SK-N-SH treated with all-trans-retinoic acid at 6 μM for 48 hours (cell line): ENCODE measurements at regions not wholly inside any gene's neighbourhood (a gene's known extent, or its start where the extent isn't known, plus 50 kb on each side); places are given as distances from the start of the nearest gene placed in this dataset.

ENCODE experiments used
- PATZ1 ChIP-seq: fragments of 250-450 bp; sonication (Bioruptor Pico); IDR thresholded peaks from 2 replicates; pipeline ENCODE4 v1.8.0; 2020; ENCODE audit warnings: mild to moderate bottlenecking, moderate library complexity, borderline replicate concordance
- RARB ChIP-seq: fragments of 250-450 bp; sonication (Bioruptor Pico); IDR thresholded peaks from 2 replicates; pipeline ENCODE4 v1.8.0; 2021; ENCODE audit warnings: mild to moderate bottlenecking, moderate library complexity
- TCF4 ChIP-seq: fragments of 250-450 bp; sonication (Bioruptor Pico); IDR thresholded peaks from 2 replicates; pipeline ENCODE4 v1.8.0; 2021; ENCODE audit warnings: mild to moderate bottlenecking, moderate library complexity, borderline replicate concordance
- ZC3H10 ChIP-seq: fragments of 250-450 bp; sonication (Bioruptor Pico); IDR thresholded peaks from 2 replicates; pipeline ENCODE4 v1.5.1; 2021; ENCODE audit warnings: mild to moderate bottlenecking, moderate library complexity
- ZFP30 ChIP-seq: fragments of 450-650 bp; formaldehyde crosslinking; IDR thresholded peaks from 2 replicates; pipeline ENCODE4 v1.5.0; 2022; ENCODE audit warnings: mild to moderate bottlenecking, moderate library complexity
- ZNF70 ChIP-seq: fragments of 450-650 bp; formaldehyde crosslinking; IDR thresholded peaks from 2 replicates; pipeline ENCODE4 v1.5.0; 2020; ENCODE audit warnings: mild to moderate bottlenecking, moderate library complexity

GRCh38 chr18:76081536-76081935, 413.5 kb downstream of the ZNF516 start:
- TF ChIP-seq PATZ1 (no peak), ZC3H10 (CRISPR knock-in tag) (no peak), ZNF70 (CRISPR knock-in tag) (no peak), RARB (CRISPR knock-in tag) (no peak), ZFP30 (no peak), TCF4 (CRISPR knock-in tag) (no peak)
